ENCODE measurements at regions not wholly inside any gene's neighbourhood (a gene's known extent, or its start where the extent isn't known, plus 50 kb on each side); places are given as distances from the start of the nearest gene placed in this dataset.
"Not testable (repeated sequence)": the region's sequence is repeated elsewhere in the genome, so short reads cannot be mapped to it uniquely, and the experiment has no call there.

- DNase-seq, result no peak
Measured at GRCh38 chr10:23955456-23956225, 253.3 kb upstream of the KIAA1217 start.

GRCh38 chr10:23965123-23965522, 243.8 kb upstream of the KIAA1217 start:
- DNase-seq, result no peak

- DNase-seq, result no peak
Measured at GRCh38 chr10:23965880-23966279, 243.1 kb upstream of the KIAA1217 start.

- no peak for DNase-seq
Measured at GRCh38 chr10:23966504-23967051, 242.4 kb upstream of the KIAA1217 start.

- no peak for DNase-seq
Measured at GRCh38 chr10:23968301-23968700, 240.6 kb upstream of the KIAA1217 start.

GRCh38 chr10:23974746-23975272, 234.1 kb upstream of the KIAA1217 start:
- DNase-seq, result no peak

- DNase-seq, result no peak
Measured at GRCh38 chr10:23975431-23975830, 233.5 kb upstream of the KIAA1217 start.

GRCh38 chr10:23976275-23976674, 232.7 kb upstream of the KIAA1217 start:
- no peak for DNase-seq

- DNase-seq, result no peak
Measured at GRCh38 chr10:23978317-23978716, 230.6 kb upstream of the KIAA1217 start.

- DNase-seq, result peak; percentile 79
Measured at GRCh38 chr10:23980094-23980493, 228.8 kb upstream of the KIAA1217 start.

- no peak for DNase-seq
Measured at GRCh38 chr10:23981520-23982309, 227.2 kb upstream of the KIAA1217 start.

- not testable (repeated sequence) for DNase-seq
Measured at GRCh38 chr10:23984405-23984804, 224.5 kb upstream of the KIAA1217 start.

- no peak for DNase-seq
Measured at GRCh38 chr10:23988006-23988405, 220.9 kb upstream of the KIAA1217 start.

GRCh38 chr10:23994459-23995046, 214.4 kb upstream of the KIAA1217 start:
- DNase-seq, result peak; percentile 76

- no peak for DNase-seq
Measured at GRCh38 chr10:23999445-23999844, 209.5 kb upstream of the KIAA1217 start.

- DNase-seq, result no peak
Measured at GRCh38 chr10:24000271-24000813, 208.6 kb upstream of the KIAA1217 start.

GRCh38 chr10:24006741-24007140, 202.2 kb upstream of the KIAA1217 start:
- no peak for DNase-seq

- DNase-seq, result no peak
Measured at GRCh38 chr10:24007359-24007758, 201.6 kb upstream of the KIAA1217 start.

- DNase-seq, result peak; percentile 83
Measured at GRCh38 chr10:24008164-24009091, 200.5 kb upstream of the KIAA1217 start.

- DNase-seq, result no peak
Measured at GRCh38 chr10:24009115-24009514, 199.8 kb upstream of the KIAA1217 start.

- no peak for DNase-seq
Measured at GRCh38 chr10:24009736-24010135, 199.2 kb upstream of the KIAA1217 start.

Measured in renal pelvis (tissue), 1 donor.